IMR-90 (cell line): ENCODE measurements at regions not wholly inside any gene's neighbourhood (a gene's known extent, or its start where the extent isn't known, plus 50 kb on each side); places are given as distances from the start of the nearest gene placed in this dataset.
A peak's percentile ranks its signal among the peaks of the same experiment; 100 is the strongest.

Source experiments
- CEBPB ChIP-seq: IDR thresholded peaks from 2 replicates; pipeline ENCODE4 v1.6.1; 2012; ENCODE audit warnings: low read depth, low read length, improper control_type of control experiment
- FOS ChIP-seq: fragments of 150-350 bp; IDR thresholded peaks from 2 replicates; pipeline ENCODE4 v1.6.1; 2016; ENCODE audit warnings: low read depth, low read length
- MAFK ChIP-seq: IDR thresholded peaks from 2 replicates; pipeline ENCODE4 v1.6.1; 2012; ENCODE audit warnings: low read depth, low read length, improper control_type of control experiment
- POLR2A ChIP-seq: IDR thresholded peaks from 2 replicates; pipeline ENCODE4 v1.6.1; 2012; ENCODE audit warnings: mild to moderate bottlenecking, low read depth, low read length
- RAD21 ChIP-seq: IDR thresholded peaks from 2 replicates; pipeline ENCODE4 v1.6.1; 2012; ENCODE audit warnings: low read length, improper control_type of control experiment
- RCOR1 ChIP-seq: IDR thresholded peaks from 2 replicates; pipeline ENCODE4 v1.6.1; 2012; ENCODE audit warnings: mild to moderate bottlenecking, low read length, improper control_type of control experiment; ENCODE audit not compliant: insufficient replicate concordance
- TF ChIP-seq, protein P1 (sequence below): conservative IDR thresholded peaks from 2 replicates; pipeline ENCODE4 v1.5.1; 2012; ENCODE audit warnings: mild to moderate bottlenecking, low read depth, low read length, improper control_type of control experiment
- TF ChIP-seq, protein P2 (sequence below): fragments of 150-350 bp; IDR thresholded peaks from 2 replicates; pipeline ENCODE4 v1.6.1; 2017; ENCODE audit warnings: mild to moderate bottlenecking, antibody characterized with exemption, low read length, low read depth

DNA sequence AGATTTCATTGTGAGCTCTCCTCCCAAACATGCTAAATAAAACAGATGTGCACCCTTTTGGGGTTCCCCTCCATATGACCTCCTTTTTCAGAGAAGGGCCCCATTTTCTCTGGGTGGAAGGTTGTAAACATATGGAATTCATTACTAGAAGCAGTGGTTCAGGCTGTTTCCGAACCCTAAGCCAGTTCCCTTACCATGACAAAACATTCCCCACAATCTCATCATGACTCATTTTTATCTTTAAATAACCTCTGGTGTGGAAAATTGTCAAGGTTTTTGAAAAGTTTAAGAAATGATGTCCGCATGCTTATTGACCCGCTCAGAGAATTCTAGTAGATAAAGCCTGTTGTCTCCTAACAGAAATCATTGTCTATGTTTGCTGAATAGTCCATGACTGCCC lies 127.3 kb upstream of the PIK3R1 start:
- TF ChIP-seq, protein P1, sequence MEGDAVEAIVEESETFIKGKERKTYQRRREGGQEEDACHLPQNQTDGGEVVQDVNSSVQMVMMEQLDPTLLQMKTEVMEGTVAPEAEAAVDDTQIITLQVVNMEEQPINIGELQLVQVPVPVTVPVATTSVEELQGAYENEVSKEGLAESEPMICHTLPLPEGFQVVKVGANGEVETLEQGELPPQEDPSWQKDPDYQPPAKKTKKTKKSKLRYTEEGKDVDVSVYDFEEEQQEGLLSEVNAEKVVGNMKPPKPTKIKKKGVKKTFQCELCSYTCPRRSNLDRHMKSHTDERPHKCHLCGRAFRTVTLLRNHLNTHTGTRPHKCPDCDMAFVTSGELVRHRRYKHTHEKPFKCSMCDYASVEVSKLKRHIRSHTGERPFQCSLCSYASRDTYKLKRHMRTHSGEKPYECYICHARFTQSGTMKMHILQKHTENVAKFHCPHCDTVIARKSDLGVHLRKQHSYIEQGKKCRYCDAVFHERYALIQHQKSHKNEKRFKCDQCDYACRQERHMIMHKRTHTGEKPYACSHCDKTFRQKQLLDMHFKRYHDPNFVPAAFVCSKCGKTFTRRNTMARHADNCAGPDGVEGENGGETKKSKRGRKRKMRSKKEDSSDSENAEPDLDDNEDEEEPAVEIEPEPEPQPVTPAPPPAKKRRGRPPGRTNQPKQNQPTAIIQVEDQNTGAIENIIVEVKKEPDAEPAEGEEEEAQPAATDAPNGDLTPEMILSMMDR: no peak
- TF ChIP-seq RAD21: no peak
- no peak for TF ChIP-seq RCOR1
- TF ChIP-seq CEBPB: no peak
- no peak for TF ChIP-seq POLR2A
- peak; percentile 46; the same call in 1 of the 2 replicates for TF ChIP-seq FOS
- TF ChIP-seq, protein P2, sequence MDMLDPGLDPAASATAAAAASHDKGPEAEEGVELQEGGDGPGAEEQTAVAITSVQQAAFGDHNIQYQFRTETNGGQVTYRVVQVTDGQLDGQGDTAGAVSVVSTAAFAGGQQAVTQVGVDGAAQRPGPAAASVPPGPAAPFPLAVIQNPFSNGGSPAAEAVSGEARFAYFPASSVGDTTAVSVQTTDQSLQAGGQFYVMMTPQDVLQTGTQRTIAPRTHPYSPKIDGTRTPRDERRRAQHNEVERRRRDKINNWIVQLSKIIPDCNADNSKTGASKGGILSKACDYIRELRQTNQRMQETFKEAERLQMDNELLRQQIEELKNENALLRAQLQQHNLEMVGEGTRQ: no peak
- no peak for TF ChIP-seq MAFK
